Activated T-cell treated with anti-CD3 and anti-CD28 coated beads for 48 hours (primary cell): ENCODE measurements at regions not wholly inside any gene's neighbourhood (a gene's known extent, or its start where the extent isn't known, plus 50 kb on each side); places are given as distances from the start of the nearest gene placed in this dataset.
"Not testable (repeated sequence)": the region's sequence is repeated elsewhere in the genome, so short reads cannot be mapped to it uniquely, and the experiment has no call there.

Experiments used
- DNase-seq: peaks from one replicate; pipeline ENCODE4 v3.0.0-alpha.2; 2020; ENCODE audit warnings: low read depth

- DNase-seq = no peak
These were observed 436.9 kb downstream of the BUD13 start for GRCh38 chr11:116335891-116336290.

GRCh38 chr11:116335078-116335477, 437.7 kb downstream of the BUD13 start:
- no peak for DNase-seq

DNA sequence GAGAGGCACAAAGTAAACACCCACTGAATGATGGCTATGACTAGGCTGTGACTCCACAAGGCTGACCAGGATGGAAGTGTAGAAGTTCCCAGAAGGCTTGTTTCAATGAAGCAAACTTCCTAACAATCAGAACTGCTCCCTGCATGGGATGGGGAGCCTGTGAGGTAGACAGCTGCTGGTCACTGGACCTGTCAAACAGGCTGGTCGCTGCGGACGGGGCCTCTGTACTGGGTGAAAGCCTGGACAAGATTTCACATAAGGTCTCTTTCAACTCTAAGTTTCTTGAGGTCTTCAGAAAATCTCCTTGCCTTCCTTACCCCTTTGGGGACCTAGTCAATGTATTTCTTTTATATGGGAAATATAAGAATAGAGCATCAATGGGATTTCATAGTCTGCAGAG, 438.2 kb downstream of the BUD13 start:
- no peak for DNase-seq

DNA sequence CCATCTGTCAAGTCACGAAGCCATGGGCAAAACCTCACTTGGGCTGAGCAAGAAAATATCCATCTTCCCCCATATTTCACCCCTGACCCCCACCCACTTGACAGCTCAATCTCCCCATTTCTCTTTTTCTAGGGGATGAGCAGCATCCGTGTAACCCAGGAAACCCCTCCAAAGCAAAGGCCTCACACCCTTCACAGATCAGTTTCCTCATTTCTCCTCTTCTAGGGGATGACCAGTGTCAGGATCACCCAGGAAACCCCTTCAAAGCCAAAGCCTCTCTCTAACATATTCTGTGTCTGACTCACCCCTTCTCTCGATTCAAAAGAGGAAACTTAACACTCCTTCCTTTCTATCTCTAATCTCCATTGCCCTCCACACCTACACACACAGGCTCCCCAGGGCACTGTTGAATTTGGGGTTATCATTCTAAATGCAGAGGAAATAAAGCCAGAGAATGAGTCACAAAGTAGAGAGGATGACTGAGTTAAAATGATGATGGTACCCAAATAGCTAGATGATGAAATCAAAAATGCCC, 439.7 kb downstream of the BUD13 start:
- no peak for DNase-seq

GRCh38 chr11:116332391-116332790, 440.4 kb downstream of the BUD13 start:
- no peak for DNase-seq

- DNase-seq = no peak
These were observed 441.4 kb downstream of the BUD13 start for GRCh38 chr11:116331381-116331780.

- DNase-seq = no peak
These were observed 442.2 kb downstream of the BUD13 start for GRCh38 chr11:116330439-116331185.

DNA sequence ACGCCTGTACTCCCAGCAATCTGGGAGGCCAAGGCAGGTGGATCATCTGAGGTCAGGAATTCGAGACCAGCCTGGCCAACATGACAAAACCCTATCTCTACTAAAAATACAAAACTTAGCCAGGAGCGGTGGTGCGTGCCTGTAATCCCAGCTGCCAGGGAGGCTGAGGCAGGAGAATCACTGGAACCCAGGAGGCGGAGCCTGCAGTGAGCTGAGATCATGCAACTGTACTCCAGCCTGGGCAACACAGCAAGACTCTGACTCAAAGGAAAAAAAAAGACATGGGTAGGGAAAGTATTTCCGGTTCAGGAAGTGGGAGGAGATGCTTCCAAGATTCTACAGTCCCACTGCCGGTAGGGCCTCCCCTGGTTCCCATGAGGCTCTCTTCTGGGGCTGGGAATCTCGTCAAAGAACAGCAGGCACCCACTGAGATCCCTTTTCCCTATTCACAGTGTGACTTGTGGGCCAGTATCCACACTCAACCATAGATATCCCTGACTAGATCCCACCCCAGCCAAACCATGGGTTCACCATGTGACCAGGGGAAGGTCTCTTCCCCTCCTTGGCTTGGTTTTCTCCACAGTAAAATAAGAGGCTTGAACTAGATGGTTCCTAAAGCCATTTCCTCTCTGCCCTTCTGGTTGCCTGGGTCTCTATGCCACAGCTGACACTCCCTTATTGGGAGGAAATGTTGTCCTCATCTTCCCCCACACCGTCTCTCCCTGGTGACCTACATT, 443.3 kb downstream of the BUD13 start:
- no peak for DNase-seq

DNA sequence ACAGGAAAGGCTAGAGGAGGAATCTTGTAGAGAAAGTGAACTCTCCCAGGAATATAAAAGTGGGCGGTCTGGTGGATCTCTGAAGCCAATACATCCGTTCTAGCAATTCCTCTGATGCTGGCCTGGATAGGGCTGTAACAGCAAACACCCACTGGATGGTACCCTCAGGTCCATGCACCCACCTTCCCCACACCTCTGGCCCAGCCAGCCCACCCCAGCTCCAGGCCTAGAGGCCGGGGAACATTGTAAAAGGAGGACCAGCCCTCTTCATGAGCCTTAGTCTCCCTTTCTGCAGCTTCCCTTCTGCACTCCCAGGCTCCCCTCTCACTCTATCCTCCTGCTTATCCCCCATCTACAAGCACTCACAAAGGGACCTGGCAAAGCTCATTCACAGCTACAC, 443.9 kb downstream of the BUD13 start:
- DNase-seq = no peak

DNA sequence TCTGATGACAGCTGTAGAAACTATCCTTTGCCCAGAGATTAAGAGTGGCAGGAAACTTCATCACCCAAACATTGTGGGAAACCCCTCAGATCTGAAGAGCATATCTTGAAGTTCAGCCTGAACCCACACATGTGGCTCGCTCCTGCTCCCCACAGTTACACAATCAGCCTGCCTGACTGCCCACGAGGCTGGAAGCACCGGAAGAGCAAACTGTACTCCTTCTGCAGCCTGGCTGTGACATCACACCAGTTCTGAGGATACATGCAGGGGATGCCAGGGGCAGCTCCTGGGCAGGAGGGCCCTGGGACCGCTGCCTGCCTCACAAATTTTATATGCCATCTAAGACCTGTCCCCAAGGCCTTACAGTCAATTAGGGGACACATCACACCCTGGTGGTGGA, 444.4 kb downstream of the BUD13 start:
- DNase-seq = no peak

DNA sequence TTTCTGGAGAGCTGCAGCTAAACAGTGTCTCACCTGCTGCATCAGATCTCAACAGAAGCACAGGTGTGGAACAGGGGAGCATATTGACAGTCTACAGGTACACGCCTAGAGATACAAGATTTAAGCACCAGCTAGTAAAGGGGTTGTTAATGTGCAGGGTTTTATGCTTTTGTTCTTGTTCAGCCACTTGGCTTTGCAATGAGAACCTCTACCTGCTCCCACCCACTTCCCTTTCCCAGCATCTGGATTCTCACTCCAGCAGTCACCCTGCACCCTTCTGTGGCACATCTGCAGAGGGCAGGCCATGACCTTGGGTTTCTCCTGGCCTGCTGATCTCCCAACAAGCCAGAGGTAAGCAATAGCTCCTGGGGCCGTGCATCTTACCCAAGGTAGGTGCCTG, 446.6 kb downstream of the BUD13 start:
- no peak for DNase-seq

- DNase-seq = no peak
These were observed 447.5 kb downstream of the BUD13 start for GRCh38 chr11:116325247-116325646.

GRCh38 chr11:116324077-116324476, 448.7 kb downstream of the BUD13 start:
- not testable (repeated sequence) for DNase-seq

DNA sequence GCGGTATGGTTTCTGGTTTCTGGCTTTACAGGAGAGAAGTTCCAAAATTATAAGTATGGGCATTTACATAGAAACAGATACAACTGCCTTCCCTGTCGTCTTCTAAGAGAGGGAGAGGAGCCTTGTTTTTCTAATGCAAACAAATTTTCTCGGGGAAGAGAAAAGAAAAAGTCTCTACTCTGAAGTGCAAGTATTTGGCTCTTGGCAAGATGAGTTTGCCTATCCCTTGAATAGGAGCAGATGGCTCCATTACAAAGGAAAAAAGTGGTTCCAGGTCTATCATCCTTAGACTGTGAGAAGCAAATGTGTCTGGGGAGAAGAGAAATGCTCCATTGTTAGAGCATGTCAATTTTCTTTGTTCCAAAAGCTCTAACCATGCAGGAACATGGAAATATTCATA, 455.6 kb downstream of the BUD13 start:
- no peak for DNase-seq

- DNase-seq = no peak
These were observed 458.8 kb downstream of the BUD13 start for GRCh38 chr11:116314006-116314405.

DNA sequence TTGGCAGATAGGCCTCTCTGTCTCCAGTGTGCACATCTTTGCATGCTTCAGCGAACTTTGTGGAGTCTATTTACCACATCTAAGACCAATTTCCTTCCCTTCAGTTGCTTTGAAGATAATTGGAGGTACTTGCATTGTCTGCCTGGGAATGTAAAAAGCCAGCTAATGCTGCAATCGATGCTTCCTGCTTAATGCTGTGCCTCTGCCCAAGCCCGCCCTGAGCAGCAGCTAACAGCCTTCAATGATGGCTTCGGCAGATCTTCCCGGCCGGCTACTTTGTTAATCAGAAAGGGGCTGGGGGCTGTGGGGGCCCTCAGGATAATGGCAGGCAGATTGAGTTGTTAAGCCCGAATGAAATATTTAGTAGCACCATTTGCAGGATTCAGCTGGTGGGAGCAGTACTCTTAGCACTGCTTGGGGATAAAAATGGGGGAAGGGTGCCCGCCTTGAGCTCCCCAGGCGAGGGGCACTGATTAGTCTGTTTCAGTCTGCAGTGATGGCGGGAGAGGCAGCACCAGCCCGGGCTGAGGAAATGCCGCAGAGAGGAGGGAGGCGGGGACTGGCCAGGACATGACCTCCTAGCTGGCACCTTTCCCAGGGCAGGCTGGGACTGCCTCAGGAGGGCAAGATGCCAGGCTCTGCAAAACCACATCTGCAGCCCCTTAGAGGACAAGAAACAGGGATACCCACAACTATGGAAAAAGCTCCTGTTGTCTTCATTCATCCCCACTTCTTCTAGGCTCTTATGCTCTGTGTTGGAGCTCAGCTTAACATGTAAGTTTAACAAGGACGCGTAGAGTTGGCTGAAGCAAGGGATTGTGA, 460.0 kb downstream of the BUD13 start:
- DNase-seq = no peak

GRCh38 chr11:116311206-116311605, 461.6 kb downstream of the BUD13 start:
- DNase-seq = no peak

DNA sequence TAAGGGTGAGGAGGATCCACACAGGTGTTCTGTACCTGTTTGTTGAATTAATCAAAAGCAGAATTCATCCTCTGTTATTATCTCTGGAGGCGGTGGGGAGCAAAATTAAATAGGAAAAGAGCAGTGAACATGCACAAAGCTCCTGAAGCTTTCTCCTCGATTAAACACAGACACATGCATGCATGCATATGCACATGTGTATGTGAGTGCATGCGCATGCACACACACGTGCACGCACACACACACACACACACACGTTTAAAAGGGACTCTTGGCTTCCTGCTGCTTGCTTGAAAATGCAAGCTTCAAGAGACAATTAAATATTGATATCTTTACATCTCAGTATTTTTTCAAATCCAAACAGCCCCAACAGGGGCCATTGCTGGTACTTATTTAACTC, 462.1 kb downstream of the BUD13 start:
- DNase-seq = no peak

DNA sequence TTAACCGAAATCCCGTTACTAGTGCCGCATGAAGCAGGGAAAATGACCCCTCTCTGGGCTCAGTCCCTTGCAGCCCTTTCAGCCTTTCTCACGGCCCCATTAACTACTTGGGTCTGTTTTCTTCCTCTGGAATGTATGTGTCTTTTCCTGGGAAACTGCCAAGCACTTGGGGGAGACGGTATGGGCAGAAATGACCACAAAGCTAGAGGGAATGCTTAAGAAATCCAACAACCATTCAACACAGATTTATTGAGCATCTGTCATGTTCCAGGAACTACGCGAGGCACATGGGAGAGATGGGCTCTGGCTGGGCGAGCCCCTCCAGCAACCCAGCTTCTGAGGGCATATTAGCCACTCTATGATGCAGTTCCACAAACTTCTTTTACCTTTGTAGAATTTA, 462.6 kb downstream of the BUD13 start:
- DNase-seq = no peak

GRCh38 chr11:116309446-116309845, 463.3 kb downstream of the BUD13 start:
- no peak for DNase-seq

GRCh38 chr11:116302756-116303155, 470.0 kb downstream of the BUD13 start:
- no peak for DNase-seq

GRCh38 chr11:116301141-116301540, 471.6 kb downstream of the BUD13 start:
- no peak for DNase-seq

- no peak for DNase-seq
These were observed 472.6 kb downstream of the BUD13 start for GRCh38 chr11:116300232-116300631.
